GM12874 (cell line): ENCODE measurements at regions not wholly inside any gene's neighbourhood (a gene's known extent, or its start where the extent isn't known, plus 50 kb on each side); places are given as distances from the start of the nearest gene placed in this dataset.

Experiments used
- CTCF ChIP-seq: IDR thresholded peaks from 2 replicates; pipeline ENCODE4 v1.5.1; 2011; ENCODE audit warnings: low read depth, mild to moderate bottlenecking, control low read depth, low read length, moderate library complexity; ENCODE audit not compliant: insufficient read depth

- no peak for TF ChIP-seq CTCF
These were observed 1045.7 kb upstream of the CELF4 start for GRCh38 chr18:38611036-38611964.

GRCh38 chr18:38606841-38607240, 1041.2 kb upstream of the CELF4 start:
- no peak for TF ChIP-seq CTCF

- no peak for TF ChIP-seq CTCF
These were observed 1036.7 kb upstream of the CELF4 start for GRCh38 chr18:38602341-38602740.

GRCh38 chr18:38587571-38587970, 1022.0 kb upstream of the CELF4 start:
- no peak for TF ChIP-seq CTCF

- TF ChIP-seq CTCF = no peak
These were observed 1020.7 kb upstream of the CELF4 start for GRCh38 chr18:38586327-38586726.

GRCh38 chr18:38579764-38580163, 1014.2 kb upstream of the CELF4 start:
- TF ChIP-seq CTCF = no peak

GRCh38 chr18:38576916-38577315, 1011.3 kb upstream of the CELF4 start:
- no peak for TF ChIP-seq CTCF
